DMS53 (cell line): ENCODE measurements at regions not wholly inside any gene's neighbourhood (a gene's known extent, or its start where the extent isn't known, plus 50 kb on each side); places are given as distances from the start of the nearest gene placed in this dataset.

Experiments used
- DNase-seq: peaks from one replicate; lab custom pipeline; 2025; lab: John Stamatoyannopoulos, UW

DNA sequence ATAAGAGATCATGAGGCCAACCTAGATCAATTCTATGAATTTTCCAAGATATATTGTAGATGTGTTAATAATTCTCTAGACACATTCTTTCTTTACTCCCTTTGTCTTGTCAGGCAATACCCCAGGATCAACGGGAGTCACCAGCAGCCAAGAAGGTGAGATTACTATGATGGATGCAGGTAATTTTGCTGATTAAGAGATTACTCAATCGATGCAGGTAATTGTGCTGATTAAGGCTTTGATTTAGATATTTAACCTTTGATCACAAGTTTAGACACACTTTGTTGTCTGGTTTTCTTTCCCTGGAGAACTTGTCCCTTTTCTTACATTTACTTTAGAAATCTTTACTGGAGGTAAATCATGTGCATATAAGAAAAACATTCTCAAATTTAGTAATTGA is 134.3 kb upstream of the CNTN1 start:
- no peak for DNase-seq

DNA sequence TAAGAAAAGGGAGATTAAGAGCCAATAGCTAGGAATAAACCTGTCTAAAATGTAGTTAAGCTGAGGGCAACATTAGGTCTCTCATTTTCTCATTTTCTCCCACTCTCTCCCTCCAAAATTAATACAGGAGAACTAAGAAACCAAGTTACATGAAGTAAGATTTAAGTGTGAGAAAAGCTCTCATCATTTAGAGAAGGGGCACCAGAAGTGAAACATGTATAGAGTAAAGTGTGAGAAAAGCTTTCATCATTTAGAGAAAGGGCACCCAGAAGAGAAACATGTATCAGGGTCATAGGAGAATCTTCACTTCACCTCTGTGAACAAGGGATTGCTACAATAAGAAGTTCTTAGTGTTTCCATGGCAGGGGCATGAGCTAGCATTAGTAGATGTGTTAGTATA is 132.4 kb upstream of the CNTN1 start:
- no peak for DNase-seq

GRCh38 chr12:40560848-40561247 is 131.4 kb upstream of the CNTN1 start:
- no peak for DNase-seq

GRCh38 chr12:40561395-40561966 is 130.8 kb upstream of the CNTN1 start:
- no peak for DNase-seq

DNA sequence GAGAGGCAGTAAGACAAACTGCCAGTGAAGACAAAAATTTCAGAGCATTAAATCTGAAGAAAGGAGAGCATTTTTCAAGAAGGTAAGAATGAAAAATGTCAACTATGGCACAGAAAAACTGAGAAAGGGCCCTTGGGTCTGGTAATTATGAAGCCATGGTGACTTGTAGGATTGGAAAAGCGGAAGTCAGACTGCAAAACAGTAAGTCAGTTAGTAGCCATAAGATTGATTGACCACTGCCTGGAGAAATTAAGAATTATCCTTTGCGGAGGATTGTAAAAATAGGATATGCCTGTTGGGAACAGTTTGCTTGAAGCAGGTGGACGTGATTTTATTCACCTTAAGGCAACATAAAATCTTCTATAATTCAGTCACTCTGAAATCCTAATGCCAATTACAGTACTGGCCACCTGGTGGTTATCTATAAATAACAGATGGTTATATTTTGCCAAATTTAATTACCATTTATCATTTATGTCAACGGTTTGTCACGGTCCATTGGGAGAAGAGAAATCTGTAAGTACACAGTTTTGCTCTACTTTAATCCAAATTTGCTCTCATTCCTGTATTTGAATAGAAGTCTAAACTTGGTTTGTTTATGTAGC is 127.1 kb upstream of the CNTN1 start:
- no peak for DNase-seq

DNA sequence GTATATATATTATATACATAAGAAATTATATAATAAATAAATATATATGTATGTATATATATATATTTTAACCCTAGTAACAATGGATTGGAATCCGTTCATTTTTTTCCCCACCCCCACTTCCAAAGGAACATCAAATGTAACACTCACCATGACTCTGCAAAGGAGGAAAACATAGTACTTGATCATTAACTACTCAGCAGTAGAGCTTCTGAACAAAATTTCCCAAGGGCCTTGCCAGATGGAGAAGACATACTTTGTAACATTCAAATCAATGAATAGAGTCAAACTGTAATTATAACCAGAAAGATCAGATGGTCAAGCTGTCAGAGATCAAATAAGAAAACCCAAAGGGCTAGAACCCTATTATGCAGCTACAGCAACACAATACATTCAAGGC is 126.0 kb upstream of the CNTN1 start:
- peak; percentile 62 for DNase-seq

DNA sequence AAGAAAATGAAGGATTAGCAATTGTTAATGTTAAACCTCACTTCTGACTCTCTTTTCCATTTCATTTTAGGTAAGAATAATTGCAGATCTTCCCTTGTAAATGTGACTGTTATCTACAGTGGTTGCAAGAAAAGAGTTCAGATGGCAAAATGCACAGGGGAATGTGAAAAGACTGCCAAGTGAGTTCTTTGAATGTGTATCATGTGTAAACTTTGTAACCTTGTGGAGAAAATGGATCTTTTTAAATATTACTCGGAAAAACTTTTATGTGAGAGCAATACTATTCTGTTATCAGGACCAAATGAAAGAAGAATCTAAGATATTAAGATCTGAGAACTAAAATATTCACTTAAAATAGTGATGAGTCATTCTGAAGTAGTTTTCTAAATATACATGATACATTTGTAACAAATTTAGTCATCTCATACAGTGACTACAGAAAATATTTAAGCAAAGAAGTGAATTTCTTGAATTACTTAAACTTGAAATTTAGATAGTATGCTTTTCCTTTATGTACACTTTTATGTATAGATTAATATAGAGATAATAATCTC is 122.5 kb upstream of the CNTN1 start:
- no peak for DNase-seq

- no peak for DNase-seq
Measured at GRCh38 chr12:40573024-40573423, 119.2 kb upstream of the CNTN1 start.

DNA sequence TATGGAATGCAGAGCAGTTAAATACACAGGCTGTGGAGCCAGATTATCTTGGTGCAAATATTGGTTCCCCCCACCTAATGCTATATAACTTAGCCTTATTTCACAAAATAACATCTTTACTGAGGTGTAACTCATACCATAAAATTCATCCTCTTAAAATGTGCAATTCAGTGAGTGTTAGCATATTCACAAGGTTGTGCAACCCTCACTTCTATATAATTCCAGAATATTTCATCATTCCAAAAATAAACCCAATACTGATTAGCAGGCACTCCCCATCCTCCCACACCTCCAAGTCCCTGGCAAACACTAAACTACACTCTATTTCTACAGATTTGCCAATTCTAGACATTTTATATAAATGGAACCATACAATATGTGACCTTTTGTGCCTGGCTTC is 116.3 kb upstream of the CNTN1 start:
- no peak for DNase-seq

GRCh38 chr12:40577834-40578233 is 114.4 kb upstream of the CNTN1 start:
- DNase-seq = no peak

DNA sequence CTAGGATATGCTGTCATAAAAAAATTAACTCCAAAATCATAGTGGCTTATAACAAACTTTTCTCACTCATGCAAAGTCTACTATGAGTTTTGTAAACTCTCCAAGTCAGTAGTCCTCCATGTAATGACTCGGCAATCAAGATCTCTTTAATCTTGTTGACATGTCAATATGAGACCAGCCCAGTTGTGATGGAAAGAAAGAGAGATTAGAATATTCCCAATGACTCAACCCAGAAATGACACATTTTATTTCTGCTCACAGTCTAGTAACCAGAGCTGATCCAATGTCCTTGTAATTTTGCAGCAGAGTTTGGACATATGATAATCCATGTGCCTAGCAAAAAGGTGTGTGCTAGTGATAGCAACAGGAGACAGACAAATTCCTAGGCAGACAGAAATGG is 112.6 kb upstream of the CNTN1 start:
- DNase-seq = no peak

- no peak for DNase-seq
Measured at GRCh38 chr12:40580346-40580745, 111.9 kb upstream of the CNTN1 start.

- DNase-seq = no peak
Measured at GRCh38 chr12:40581889-40582288, 110.3 kb upstream of the CNTN1 start.

DNA sequence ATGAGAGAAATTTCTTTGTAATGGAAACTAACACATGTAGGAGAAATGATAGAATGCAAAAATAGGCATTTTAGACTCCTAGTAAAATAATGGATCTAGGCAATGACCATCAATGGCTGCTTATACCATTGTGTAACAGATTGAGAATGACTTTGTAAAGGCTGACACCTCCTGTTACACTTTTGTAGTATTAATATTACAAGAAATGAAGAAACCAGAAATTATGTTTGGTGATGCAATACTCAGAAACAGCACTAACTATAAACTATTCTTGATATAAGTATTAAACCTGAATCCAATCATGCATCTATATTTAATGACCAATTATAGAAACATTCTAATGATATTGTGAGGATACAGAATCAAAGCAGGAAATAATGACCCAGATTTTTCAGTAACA is 108.5 kb upstream of the CNTN1 start:
- DNase-seq = peak; percentile 32

- no peak for DNase-seq
Measured at GRCh38 chr12:40584763-40585162, 107.5 kb upstream of the CNTN1 start.

DNA sequence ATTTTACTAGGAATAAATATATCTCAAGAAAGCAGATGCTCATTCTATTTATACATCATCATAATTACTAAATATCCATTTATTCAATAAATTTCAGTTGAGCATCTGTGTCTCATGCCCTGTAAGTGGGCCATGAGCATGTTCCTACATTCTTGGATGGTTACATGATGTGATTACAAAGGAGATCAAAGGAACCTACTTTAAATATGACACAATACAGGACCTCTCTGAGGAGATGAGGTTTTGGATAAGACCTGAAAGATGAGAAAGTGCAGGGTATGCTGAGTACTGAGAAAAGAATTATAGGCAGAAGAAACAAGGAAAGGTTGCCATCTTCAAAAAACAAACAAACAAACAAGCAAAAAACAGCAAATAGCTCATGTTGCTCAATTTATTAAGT is 105.4 kb upstream of the CNTN1 start:
- DNase-seq = no peak

DNA sequence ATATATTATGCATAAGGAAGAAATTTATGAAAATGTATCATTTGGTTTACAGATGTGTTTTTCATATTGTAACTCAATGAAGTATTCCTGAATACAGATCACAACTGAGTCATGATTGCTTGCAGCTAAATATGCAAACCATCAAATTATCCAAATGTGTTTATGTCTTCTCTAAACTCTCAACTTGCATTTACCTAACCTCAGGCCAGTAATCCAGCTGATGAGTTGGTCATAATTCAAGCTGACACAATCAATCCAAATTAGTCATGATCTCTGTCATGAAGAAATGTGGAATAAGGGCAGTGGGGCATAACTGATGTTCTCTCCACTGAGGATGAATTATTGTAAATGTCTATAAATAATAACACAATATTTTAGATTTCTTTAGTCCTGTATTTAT is 104.8 kb upstream of the CNTN1 start:
- no peak for DNase-seq

DNA sequence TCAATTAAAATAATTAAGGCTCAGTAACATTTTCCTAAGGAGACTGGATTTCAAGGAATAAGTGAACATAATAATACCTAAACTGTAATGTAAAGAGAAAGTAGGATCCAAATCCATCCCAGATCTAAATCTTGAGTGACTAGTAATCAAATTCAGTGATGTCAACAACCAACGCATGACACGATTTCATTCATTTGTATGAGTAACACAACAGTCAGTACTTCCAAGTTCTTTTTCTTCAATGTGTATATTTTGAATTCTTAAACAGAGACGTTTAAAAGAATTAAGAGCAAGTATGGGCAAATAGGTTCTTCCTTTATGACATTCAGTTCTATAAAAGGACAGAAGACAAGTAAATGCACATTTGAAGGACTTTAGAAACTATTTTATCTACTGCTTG is 104.3 kb upstream of the CNTN1 start:
- DNase-seq = no peak

- DNase-seq = no peak
Measured at GRCh38 chr12:40597133-40597532, 95.1 kb upstream of the CNTN1 start.

- no peak for DNase-seq
Measured at GRCh38 chr12:40598073-40598472, 94.2 kb upstream of the CNTN1 start.

GRCh38 chr12:40602562-40602961 is 89.7 kb upstream of the CNTN1 start:
- DNase-seq = no peak

GRCh38 chr12:40614923-40615322 is 77.3 kb upstream of the CNTN1 start:
- no peak for DNase-seq

DNA sequence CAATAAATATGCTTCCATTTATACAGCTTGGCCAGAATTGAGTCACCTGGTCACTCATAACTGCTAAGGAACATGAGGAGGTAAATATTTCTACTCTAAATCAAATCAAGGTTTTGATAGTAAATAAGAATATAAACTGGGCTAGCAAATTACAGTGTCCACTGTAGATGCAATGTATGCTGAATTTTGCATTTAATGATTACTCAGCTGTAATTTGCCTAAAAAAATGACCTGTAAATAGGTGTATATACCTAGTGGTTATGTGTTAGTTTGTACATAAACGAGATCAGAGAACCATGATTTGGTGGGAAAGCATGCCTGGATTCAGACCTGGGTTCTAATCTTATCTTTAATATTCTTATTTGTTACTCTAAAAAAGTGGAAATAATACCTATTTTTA is 76.6 kb upstream of the CNTN1 start:
- no peak for DNase-seq

DNA sequence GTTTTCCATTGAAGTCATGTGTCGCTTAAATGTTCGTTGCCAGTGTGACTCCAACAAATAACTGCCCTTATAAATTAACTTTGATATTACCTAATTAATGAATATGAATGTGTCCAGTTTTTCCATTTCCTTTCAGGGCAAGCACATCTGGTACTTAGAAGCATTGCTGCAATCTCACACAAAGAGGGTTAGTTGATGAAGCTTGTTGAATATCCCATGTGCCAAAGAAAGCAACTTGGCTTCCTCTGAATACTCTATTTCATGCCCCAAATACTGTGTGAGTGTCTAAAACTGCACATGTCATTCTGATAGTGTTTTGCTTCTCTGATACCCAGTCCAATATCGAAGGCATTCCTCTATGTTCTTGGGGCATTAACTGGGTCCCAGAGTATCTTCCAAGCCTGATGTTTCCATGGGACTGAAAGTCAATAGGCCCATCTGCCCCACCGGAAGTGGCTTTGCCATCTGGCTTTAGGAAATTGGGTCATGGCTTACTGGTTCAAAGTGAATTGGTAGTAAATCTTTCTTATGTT is 75.8 kb upstream of the CNTN1 start:
- DNase-seq = peak; percentile 24
